GM19455 (cell line): ENCODE measurements at regions not wholly inside any gene's neighbourhood (a gene's known extent, or its start where the extent isn't known, plus 50 kb on each side); places are given as distances from the start of the nearest gene placed in this dataset.
"Not testable (repeated sequence)": the region's sequence is repeated elsewhere in the genome, so short reads cannot be mapped to it uniquely, and the experiment has no call there.

Experiments used
- ATAC-seq: cut with Tn5 transposase; IDR thresholded peaks from one replicate; pipeline ENCODE4 v1.9.1; 2021; ENCODE audit not compliant: unreplicated experiment

DNA sequence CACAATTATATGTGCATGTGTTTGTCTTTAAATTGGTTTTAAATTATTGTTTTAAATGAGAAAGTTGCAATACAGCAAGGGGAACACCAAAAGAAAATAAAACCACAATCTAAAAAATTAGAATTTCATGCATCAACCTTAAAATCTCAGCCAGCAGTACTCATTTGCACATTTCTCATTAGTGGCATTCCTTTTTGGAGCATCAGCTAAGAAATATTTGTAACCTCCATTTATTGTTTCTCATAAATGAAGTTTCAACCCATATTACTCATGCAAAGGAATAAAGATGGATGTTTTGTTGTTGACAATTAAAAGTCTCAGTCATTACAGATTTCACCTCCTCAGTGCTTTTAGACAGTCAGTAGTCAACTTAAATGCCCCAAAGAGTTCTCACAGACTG lies 160.1 kb downstream of the TBX15 start:
- ATAC-seq: no peak

DNA sequence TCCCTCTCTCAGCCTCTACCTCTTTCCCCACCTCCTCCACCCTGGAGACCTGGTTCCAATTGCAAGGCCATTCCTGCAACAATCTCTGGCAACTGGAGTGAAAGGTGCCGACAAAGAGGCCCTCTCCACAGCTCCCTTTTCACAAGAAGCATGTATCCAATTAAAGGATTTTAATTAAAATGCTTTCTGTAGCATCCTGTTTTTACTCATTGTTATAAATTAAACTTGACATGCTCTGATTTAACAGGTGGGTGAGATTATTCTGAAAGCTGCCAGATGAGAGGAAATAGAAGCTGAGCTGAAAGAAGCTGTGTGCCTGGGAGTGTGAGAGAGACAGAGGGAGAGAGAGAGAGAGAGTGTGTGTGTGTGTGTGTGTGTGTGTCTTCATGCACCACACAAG lies 160.5 kb downstream of the TBX15 start:
- ATAC-seq: no peak

GRCh38 chr1:118827207-118827606 lies 160.9 kb downstream of the TBX15 start:
- ATAC-seq: no peak

DNA sequence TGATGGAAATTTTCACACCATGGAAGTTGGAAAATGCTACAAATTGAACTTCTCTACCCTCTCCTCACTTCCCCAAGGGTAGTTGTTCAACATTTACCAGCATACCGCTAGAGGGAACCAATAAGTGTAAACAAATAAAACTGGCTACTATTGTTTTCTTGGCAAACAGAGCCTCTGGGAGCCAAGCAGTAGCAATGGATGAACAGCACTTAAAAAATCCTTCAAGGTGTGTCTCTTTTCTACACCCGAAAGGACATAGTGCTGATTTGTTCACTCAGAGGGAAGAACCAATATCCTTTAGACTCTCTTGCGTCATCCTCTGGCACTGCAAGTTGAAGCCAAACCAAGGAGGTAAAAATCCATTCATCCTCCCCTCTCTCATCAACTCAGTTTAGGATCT lies 161.5 kb downstream of the TBX15 start:
- no peak for ATAC-seq

GRCh38 chr1:118825619-118826018 lies 162.5 kb downstream of the TBX15 start:
- ATAC-seq: no peak

GRCh38 chr1:118821801-118822200 lies 166.3 kb downstream of the TBX15 start:
- no peak for ATAC-seq

DNA sequence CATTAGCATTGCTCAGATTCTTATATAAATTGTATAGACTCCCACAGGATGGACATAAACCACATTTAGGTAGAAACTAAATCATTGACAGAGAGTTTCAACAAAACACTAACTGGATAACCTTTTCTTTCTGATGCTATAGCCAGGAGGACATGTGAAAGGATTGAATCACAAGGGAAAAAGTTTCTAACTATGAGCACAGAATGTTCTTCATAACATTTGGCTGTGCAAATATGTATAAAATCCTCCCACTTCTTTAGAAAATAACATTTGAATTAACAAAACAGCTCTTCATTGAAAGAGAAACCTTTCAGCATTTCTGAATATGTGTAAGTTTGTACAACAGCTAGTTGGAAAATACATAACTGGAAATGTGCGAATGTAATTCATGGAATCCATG lies 167.3 kb downstream of the TBX15 start:
- ATAC-seq: no peak

- no peak for ATAC-seq
Observed at GRCh38 chr1:118815909-118816308, 172.2 kb downstream of the TBX15 start.

DNA sequence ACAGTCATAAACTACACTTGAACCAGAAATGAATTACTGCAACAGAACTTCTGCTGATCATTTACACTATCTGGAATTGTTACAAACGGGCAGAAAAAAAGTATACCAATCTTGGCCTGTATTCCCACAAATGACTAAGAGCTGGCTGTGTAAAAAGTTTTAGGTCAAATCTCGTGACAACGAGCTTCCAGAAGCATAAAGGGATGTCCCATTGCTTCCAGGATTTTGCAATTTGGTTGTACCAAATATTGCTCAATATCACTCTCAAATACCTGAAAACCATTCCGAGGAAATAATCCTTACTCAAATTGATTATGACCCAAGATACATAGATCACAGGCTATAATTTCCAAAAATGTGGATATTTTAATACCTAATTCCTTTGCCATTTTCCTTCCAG lies 175.6 kb downstream of the TBX15 start:
- ATAC-seq: no peak

DNA sequence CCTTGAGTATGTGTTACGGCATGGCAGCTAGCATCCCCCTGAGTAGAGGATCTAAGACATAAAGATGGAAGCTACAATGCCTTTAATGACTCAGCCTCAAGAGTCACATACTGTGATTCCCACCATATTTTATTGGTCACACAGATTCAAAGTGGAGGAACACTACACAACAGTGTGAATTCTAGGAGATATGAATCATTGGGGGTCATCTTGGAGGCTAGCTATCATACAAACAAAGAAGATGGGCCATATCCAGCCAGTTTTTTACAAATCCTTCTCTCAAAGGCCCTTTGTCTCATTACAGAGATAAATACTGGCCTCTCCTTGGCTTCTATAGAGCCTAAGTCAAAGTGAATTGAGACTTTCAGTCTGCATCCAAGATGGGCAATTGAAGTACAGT lies 177.0 kb downstream of the TBX15 start:
- ATAC-seq: no peak

DNA sequence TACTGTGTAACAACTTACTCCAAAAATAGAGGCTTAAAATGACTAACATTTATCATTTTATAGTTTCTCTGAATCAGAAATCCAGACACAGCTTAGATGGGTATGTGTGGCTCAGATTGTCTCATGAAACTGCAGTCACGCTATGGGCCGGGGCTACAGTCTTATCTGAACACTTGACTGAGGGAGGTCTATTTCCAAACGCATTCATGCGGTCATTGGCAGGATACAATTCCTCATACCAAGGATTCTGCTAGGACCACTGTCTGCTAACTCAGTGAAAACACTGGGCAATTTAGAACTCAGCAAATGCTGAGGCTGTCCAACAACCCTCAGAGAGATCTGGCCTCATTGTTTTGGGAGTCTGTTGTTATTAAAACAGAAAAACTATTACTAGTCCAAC lies 178.6 kb downstream of the TBX15 start:
- no peak for ATAC-seq

GRCh38 chr1:118803128-118803527 lies 185.0 kb downstream of the TBX15 start:
- not testable (repeated sequence) for ATAC-seq

GRCh38 chr1:118791094-118791691 lies 196.9 kb downstream of the TBX15 start:
- no peak for ATAC-seq

GRCh38 chr1:118788463-118788862 lies 199.7 kb downstream of the TBX15 start:
- no peak for ATAC-seq

GRCh38 chr1:118786454-118787155 lies 201.5 kb downstream of the TBX15 start:
- no peak for ATAC-seq

- no peak for ATAC-seq
Observed at GRCh38 chr1:118785246-118785645, 202.9 kb downstream of the TBX15 start.

DNA sequence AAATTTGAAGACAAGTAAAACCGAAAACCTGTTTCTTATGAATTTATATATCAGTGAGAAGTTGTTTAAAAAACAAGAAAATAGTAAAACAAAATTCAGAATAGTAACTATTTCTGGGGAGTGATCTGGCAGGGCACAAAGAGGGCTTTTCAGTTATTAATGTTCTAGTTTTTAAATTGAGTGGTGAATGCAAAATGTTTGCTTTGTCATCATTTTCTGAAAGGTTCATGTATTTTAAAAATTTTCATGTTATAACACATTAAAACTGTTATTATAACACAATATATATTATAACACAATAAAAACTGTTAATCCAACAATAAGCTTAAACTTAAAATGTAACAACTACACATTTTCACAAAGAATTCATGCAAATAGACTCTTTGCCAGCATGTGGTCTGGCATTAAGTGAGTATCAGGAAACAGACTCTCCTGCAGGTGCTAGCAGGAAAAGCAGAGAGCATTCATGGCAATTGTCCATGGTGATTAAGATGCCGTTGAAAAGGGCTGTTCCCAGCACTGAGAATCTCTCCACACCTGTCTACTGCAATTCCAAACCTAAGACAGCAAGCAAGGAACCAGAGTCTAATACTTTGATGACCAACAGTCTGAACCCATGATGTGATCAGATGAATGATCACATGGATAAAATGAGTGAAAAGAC lies 204.9 kb downstream of the TBX15 start:
- ATAC-seq: no peak

- ATAC-seq: no peak
Observed at GRCh38 chr1:118773656-118774055, 214.5 kb downstream of the TBX15 start.

DNA sequence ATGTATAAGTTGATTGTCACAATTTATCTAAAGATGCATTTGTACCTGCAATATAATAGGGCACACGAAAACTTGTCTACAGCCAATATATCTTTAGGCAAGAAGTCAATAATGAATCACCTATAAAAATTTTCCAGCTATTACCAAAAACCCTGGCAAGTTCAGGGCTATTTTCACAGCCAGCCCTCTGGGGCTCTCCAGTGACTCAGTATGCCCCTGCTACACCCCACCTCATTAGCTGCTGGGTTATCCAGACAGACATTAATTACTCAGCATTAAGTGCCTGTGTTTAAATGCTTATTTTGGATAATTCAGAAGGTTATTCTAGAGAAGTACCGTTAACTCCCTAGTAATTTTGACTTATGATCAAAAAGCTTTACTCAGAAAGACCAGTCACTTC lies 220.2 kb downstream of the TBX15 start:
- no peak for ATAC-seq

DNA sequence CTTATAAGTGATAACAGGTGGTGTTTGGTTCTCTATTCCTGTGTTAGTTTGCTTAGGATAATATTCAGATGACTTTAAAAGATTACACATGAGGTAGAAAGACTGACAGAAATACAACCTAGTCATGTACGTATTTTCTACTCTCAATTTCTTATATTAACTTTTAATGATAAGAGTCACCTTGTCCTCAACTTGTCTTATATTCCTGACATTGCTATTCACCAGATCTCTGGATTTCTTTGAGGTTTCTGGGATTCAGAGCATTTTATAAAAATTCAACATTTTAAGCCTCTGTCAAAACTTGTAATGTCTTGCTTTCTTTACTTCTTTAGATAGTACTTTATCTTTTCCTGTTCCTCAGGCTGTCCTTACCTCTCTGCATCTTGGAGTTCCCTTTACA lies 234.2 kb downstream of the TBX15 start:
- no peak for ATAC-seq

DNA sequence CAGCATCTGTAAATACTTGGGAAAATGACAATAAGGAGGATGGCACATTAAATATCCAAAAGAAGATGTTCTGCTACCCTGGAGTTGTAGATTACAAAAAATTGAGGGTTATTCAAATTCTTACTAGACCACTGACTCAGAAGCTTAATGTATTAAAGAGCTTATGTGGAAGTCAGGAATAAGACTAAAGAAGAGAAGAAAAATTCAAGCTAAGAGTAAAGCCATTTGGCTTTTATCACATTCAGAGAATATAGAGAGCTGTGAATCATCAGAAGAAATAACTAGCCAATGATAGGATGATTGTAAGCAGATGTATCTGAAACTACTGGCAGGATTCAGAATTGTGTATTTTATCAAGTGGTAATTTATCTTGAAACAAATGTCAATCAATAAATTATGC lies 237.0 kb downstream of the TBX15 start:
- ATAC-seq: no peak

GRCh38 chr1:118744420-118744819 lies 243.7 kb downstream of the TBX15 start:
- no peak for ATAC-seq
